Retinal pigment epithelial cell (primary cell): ENCODE measurements at regions not wholly inside any gene's neighbourhood (a gene's known extent, or its start where the extent isn't known, plus 50 kb on each side); places are given as distances from the start of the nearest gene placed in this dataset.

Experiments
- DNase-seq: peaks from one replicate; pipeline ENCODE4 v3.0.0-alpha.2; 2010; ENCODE audit warnings: low read depth
- H3K4me3 ChIP-seq: 2 replicates; pipeline ENCODE4 v1.5.1; 2011; ENCODE audit warnings: mild to moderate bottlenecking, low read length, control low read depth, moderate library complexity
- CTCF ChIP-seq: conservative IDR thresholded peaks from 2 replicates; pipeline ENCODE4 v1.5.1; 2011; ENCODE audit warnings: low read depth, low read length, control low read depth, inconsistent platforms

GRCh38 chr4:112069110-112069509, 76.1 kb upstream of the FAM241A start:
- DNase-seq, result no peak
- H3K4me3 ChIP-seq, result no peak overlapping the region
- TF ChIP-seq CTCF, result no peak

GRCh38 chr4:112073181-112073580, 72.1 kb upstream of the FAM241A start:
- TF ChIP-seq CTCF, result no peak
- H3K4me3 ChIP-seq, result no peak overlapping the region
- DNase-seq, result no peak

- DNase-seq, result no peak
- no peak overlapping the region for H3K4me3 ChIP-seq
- TF ChIP-seq CTCF, result peak; percentile 74
Measured at GRCh38 chr4:112075129-112075753, 70.0 kb upstream of the FAM241A start.

- TF ChIP-seq CTCF, result no peak
- no peak overlapping the region for H3K4me3 ChIP-seq
- no peak for DNase-seq
Measured at GRCh38 chr4:112075906-112076305, 69.3 kb upstream of the FAM241A start.

- no peak for TF ChIP-seq CTCF
- H3K4me3 ChIP-seq, result no peak overlapping the region
- no peak for DNase-seq
Measured at GRCh38 chr4:112076919-112077608, 68.2 kb upstream of the FAM241A start.

GRCh38 chr4:112077743-112078142, 67.5 kb upstream of the FAM241A start:
- DNase-seq, result no peak
- TF ChIP-seq CTCF, result no peak
- no peak overlapping the region for H3K4me3 ChIP-seq
